Activated T-helper 2 cell treated with anti-CD3 and anti-CD28 coated beads, Interferon-gamma antibody, Interleukin-2, Interleukin-4, amounts not matched to agents 10 μg/mL and 5 μg/mL and 100 μg/mL, durations not matched to agents 14 hours and 24 hours and 36 hours (primary cell): ENCODE measurements at regions not wholly inside any gene's neighbourhood (a gene's known extent, or its start where the extent isn't known, plus 50 kb on each side); places are given as distances from the start of the nearest gene placed in this dataset.
"Not testable (repeated sequence)": the region's sequence is repeated elsewhere in the genome, so short reads cannot be mapped to it uniquely, and the experiment has no call there.

Experiments used
- DNase-seq: peaks from one replicate; pipeline ENCODE4 v3.0.0; 2021; ENCODE audit warnings: low spot score
- H3K27ac Mint-ChIP-seq: one replicate; pipeline ENCODE4 v1.8.0; 2021; ENCODE audit warnings: mixed read lengths
- H3K27me3 Mint-ChIP-seq: one replicate; pipeline ENCODE4 v1.8.0; 2021; ENCODE audit warnings: low read depth, mixed read lengths
- H3K36me3 Mint-ChIP-seq: one replicate; pipeline ENCODE4 v1.8.0; 2021; ENCODE audit warnings: low read depth, mixed read lengths
- H3K4me1 Mint-ChIP-seq: one replicate; pipeline ENCODE4 v1.8.0; 2021; ENCODE audit warnings: low read depth, mixed read lengths
- H3K4me3 Mint-ChIP-seq: one replicate; pipeline ENCODE4 v1.8.0; 2021; ENCODE audit warnings: low read depth, mild to moderate bottlenecking, moderate library complexity, mixed read lengths
- H3K9me3 Mint-ChIP-seq: one replicate; pipeline ENCODE4 v1.8.0; 2021; ENCODE audit warnings: mixed read lengths
- intact Hi-C: fragments of 100-400 bp; cut with micrococcal nuclease; formaldehyde crosslinking; loops from one replicate; pipeline ENCODE4 v1.15.1; 2023

- H3K4me3 Mint-ChIP-seq, result no peak overlapping the region
- H3K27ac Mint-ChIP-seq, result no peak overlapping the region
- DNase-seq, result no peak
- H3K4me1 Mint-ChIP-seq, result no peaks in the 10 kb centered on the region
- H3K36me3 Mint-ChIP-seq, result no peaks in the 10 kb centered on the region
- no peaks in the 10 kb centered on the region for H3K9me3 Mint-ChIP-seq
- peaks cover 3% of the 10 kb centered on the region for H3K27me3 Mint-ChIP-seq
- intact Hi-C loops, result no loop called here
These were observed 80.9 kb upstream of the SNX2 start for GRCh38 chr5:122693963-122694362.

GRCh38 chr5:122694884-122695283, 80.0 kb upstream of the SNX2 start:
- no peak for DNase-seq
- no peaks in the 10 kb centered on the region for H3K9me3 Mint-ChIP-seq
- H3K4me1 Mint-ChIP-seq, result no peaks in the 10 kb centered on the region
- peaks cover 3% of the 10 kb centered on the region for H3K27me3 Mint-ChIP-seq
- intact Hi-C loops, result no loop called here
- no peak overlapping the region for H3K4me3 Mint-ChIP-seq
- H3K27ac Mint-ChIP-seq, result no peak overlapping the region
- no peaks in the 10 kb centered on the region for H3K36me3 Mint-ChIP-seq

GRCh38 chr5:122696735-122697134, 78.1 kb upstream of the SNX2 start:
- H3K9me3 Mint-ChIP-seq, H3K27me3 Mint-ChIP-seq, intact Hi-C loops, H3K27ac Mint-ChIP-seq, H3K36me3 Mint-ChIP-seq, DNase-seq, H3K4me3 Mint-ChIP-seq, H3K4me1 Mint-ChIP-seq: not testable (repeated sequence)

- Mint-ChIP-seq H3K27me3 (peaks cover 3% of the 10 kb centered on the region), H3K4me3 (no peak overlapping the region), H3K27ac (no peak overlapping the region), H3K9me3 (no peaks in the 10 kb centered on the region), H3K4me1 (peaks cover 3% of the 10 kb centered on the region), H3K36me3 (no peaks in the 10 kb centered on the region)
- DNase-seq, result no peak
- intact Hi-C loops, result no loop called here
These were observed 77.7 kb upstream of the SNX2 start for GRCh38 chr5:122697191-122697590.

GRCh38 chr5:122699201-122699600, 75.7 kb upstream of the SNX2 start:
- Mint-ChIP-seq H3K9me3 (no peaks in the 10 kb centered on the region), H3K36me3 (no peaks in the 10 kb centered on the region), H3K4me1 (peaks cover 5% of the 10 kb centered on the region), H3K4me3 (no peak overlapping the region), H3K27ac (no peak overlapping the region), H3K27me3 (no peaks in the 10 kb centered on the region)
- DNase-seq, result no peak
- intact Hi-C loops, result no loop called here

GRCh38 chr5:122701640-122702523, 73.0 kb upstream of the SNX2 start:
- H3K27me3 Mint-ChIP-seq, result no peaks in the 10 kb centered on the region
- H3K4me3 Mint-ChIP-seq, result no peak overlapping the region
- no peaks in the 10 kb centered on the region for H3K9me3 Mint-ChIP-seq
- H3K36me3 Mint-ChIP-seq, result no peaks in the 10 kb centered on the region
- DNase-seq, result no peak
- H3K27ac Mint-ChIP-seq, result no peak overlapping the region
- peaks cover 5% of the 10 kb centered on the region for H3K4me1 Mint-ChIP-seq
- intact Hi-C loops, result loop anchor here (5.0 to 10.0 kb wide), 3 partner anchors 70 to 300 kb away; partner anchors contain the start of gene SNX24

GRCh38 chr5:122702524-122702875, 72.4 kb upstream of the SNX2 start:
- Mint-ChIP-seq H3K27me3 (no peaks in the 10 kb centered on the region), H3K4me3 (no peak overlapping the region), H3K9me3 (no peaks in the 10 kb centered on the region), H3K4me1 (peaks cover 5% of the 10 kb centered on the region), H3K27ac (no peak overlapping the region), H3K36me3 (no peaks in the 10 kb centered on the region)
- no peak for DNase-seq
- intact Hi-C loops, result loop anchor here (5.0 to 10.0 kb wide), 3 partner anchors 70 to 300 kb away; partner anchors contain the start of gene SNX24

GRCh38 chr5:122703203-122703602, 71.7 kb upstream of the SNX2 start:
- DNase-seq, result no peak
- intact Hi-C loops, result loop anchor here (5.0 to 10.0 kb wide), 3 partner anchors 69 to 299 kb away; partner anchors contain the start of gene SNX24
- H3K4me3 Mint-ChIP-seq, result no peak overlapping the region
- H3K27ac Mint-ChIP-seq, result no peak overlapping the region
- peaks cover 5% of the 10 kb centered on the region for H3K4me1 Mint-ChIP-seq
- no peaks in the 10 kb centered on the region for H3K36me3 Mint-ChIP-seq
- H3K27me3 Mint-ChIP-seq, result no peaks in the 10 kb centered on the region
- H3K9me3 Mint-ChIP-seq, result no peaks in the 10 kb centered on the region

- no peak overlapping the region for H3K27ac Mint-ChIP-seq
- intact Hi-C loops, result loop anchor here (5.0 to 10.0 kb wide), 3 partner anchors 68 to 298 kb away; partner anchors contain the start of gene SNX24
- H3K4me1 Mint-ChIP-seq, result peaks cover 5% of the 10 kb centered on the region
- DNase-seq, result no peak
- no peaks in the 10 kb centered on the region for H3K9me3 Mint-ChIP-seq
- H3K27me3 Mint-ChIP-seq, result peaks cover 2% of the 10 kb centered on the region
- H3K4me3 Mint-ChIP-seq, result no peak overlapping the region
- H3K36me3 Mint-ChIP-seq, result no peaks in the 10 kb centered on the region
These were observed 70.4 kb upstream of the SNX2 start for GRCh38 chr5:122704247-122705036.

GRCh38 chr5:122705851-122706250, 69.0 kb upstream of the SNX2 start:
- no peak overlapping the region for H3K4me3 Mint-ChIP-seq
- H3K9me3 Mint-ChIP-seq, result no peaks in the 10 kb centered on the region
- H3K36me3 Mint-ChIP-seq, result no peaks in the 10 kb centered on the region
- intact Hi-C loops, result loop anchor here (10.0 kb wide), 1 partner anchor 139 kb away; the partner anchor contains the start of gene SNX24
- no peak overlapping the region for H3K27ac Mint-ChIP-seq
- peaks cover 5% of the 10 kb centered on the region for H3K4me1 Mint-ChIP-seq
- H3K27me3 Mint-ChIP-seq, result peaks cover 4% of the 10 kb centered on the region
- no peak for DNase-seq

GRCh38 chr5:122707796-122708195, 67.1 kb upstream of the SNX2 start:
- DNase-seq, result no peak
- intact Hi-C loops, result loop anchor here (10.0 kb wide), 1 partner anchor 137 kb away; the partner anchor contains the start of gene SNX24
- Mint-ChIP-seq H3K4me3 (no peak overlapping the region), H3K36me3 (no peaks in the 10 kb centered on the region), H3K4me1 (peaks cover 2% of the 10 kb centered on the region), H3K27me3 (peaks cover 4% of the 10 kb centered on the region), H3K9me3 (no peaks in the 10 kb centered on the region), H3K27ac (no peak overlapping the region)

GRCh38 chr5:122713041-122713440, 61.8 kb upstream of the SNX2 start:
- no peak for DNase-seq

GRCh38 chr5:122715095-122715494, 59.8 kb upstream of the SNX2 start:
- no peak overlapping the region for H3K27ac Mint-ChIP-seq
- intact Hi-C loops, result no loop called here
- H3K27me3 Mint-ChIP-seq, result peaks cover 13% of the 10 kb centered on the region
- no peaks in the 10 kb centered on the region for H3K9me3 Mint-ChIP-seq
- DNase-seq, result no peak
- no peaks in the 10 kb centered on the region for H3K4me1 Mint-ChIP-seq
- H3K4me3 Mint-ChIP-seq, result no peak overlapping the region
- no peaks in the 10 kb centered on the region for H3K36me3 Mint-ChIP-seq

More at GRCh38 chr5:122713041-122713440, 61.8 kb upstream of the SNX2 start:
- peaks cover 10% of the 10 kb centered on the region for H3K27me3 Mint-ChIP-seq
- no peaks in the 10 kb centered on the region for H3K4me1 Mint-ChIP-seq
- no peak overlapping the region for H3K27ac Mint-ChIP-seq
- H3K36me3 Mint-ChIP-seq, result no peaks in the 10 kb centered on the region
- intact Hi-C loops, result no loop called here
- H3K9me3 Mint-ChIP-seq, result no peaks in the 10 kb centered on the region
- no peak overlapping the region for H3K4me3 Mint-ChIP-seq
